ENCODE measurements at regions not wholly inside any gene's neighbourhood (a gene's known extent, or its start where the extent isn't known, plus 50 kb on each side); places are given as distances from the start of the nearest gene placed in this dataset.
"Not testable (repeated sequence)": the region's sequence is repeated elsewhere in the genome, so short reads cannot be mapped to it uniquely, and the experiment has no call there.

- not testable (repeated sequence) for TF ChIP-seq CTCF, POLR2A (IDR thresholded peaks at IDR 0.05)
Observed at GRCh38 chr21:9786092-9786491, 735.3 kb upstream of the TPTE start.

Data from thyroid gland (tissue), 4 donors.